PC-9 (cell line): ENCODE measurements at regions not wholly inside any gene's neighbourhood (a gene's known extent, or its start where the extent isn't known, plus 50 kb on each side); places are given as distances from the start of the nearest gene placed in this dataset.

Experiments
- EZH2 ChIP-seq: fragments of 200-600 bp; sonication (generic); IDR thresholded peaks from 2 replicates; pipeline ENCODE4 v1.8.0; 2017; ENCODE audit warnings: antibody characterized with exemption, low read depth
- TF ChIP-seq, protein P1 (sequence below): fragments of 200-600 bp; sonication (generic); conservative IDR thresholded peaks from 2 replicates; pipeline ENCODE4 v1.6.1; 2017; ENCODE audit warnings: mixed run types, antibody characterized with exemption, mild to moderate bottlenecking, moderate library complexity

DNA sequence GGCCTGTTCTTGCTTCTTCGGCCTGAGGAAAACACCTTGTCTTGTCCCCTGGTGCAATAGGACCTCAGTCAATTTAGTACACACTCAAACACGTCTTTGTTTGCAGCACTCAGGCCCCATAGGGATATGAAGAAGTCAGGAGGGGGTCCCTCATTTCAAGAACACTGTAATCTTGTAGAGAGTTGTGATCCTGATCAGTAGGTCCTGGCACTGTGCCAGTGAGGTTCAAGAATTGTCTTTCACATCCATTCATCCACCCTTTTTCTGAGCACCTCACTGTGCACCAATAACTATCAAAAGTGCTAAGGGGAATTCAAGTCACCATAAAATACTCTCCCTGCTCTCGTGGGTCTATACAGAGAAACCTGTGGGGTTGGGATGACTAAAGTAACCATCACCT is 131.4 kb upstream of the LHCGR start:
- TF ChIP-seq, protein P1, sequence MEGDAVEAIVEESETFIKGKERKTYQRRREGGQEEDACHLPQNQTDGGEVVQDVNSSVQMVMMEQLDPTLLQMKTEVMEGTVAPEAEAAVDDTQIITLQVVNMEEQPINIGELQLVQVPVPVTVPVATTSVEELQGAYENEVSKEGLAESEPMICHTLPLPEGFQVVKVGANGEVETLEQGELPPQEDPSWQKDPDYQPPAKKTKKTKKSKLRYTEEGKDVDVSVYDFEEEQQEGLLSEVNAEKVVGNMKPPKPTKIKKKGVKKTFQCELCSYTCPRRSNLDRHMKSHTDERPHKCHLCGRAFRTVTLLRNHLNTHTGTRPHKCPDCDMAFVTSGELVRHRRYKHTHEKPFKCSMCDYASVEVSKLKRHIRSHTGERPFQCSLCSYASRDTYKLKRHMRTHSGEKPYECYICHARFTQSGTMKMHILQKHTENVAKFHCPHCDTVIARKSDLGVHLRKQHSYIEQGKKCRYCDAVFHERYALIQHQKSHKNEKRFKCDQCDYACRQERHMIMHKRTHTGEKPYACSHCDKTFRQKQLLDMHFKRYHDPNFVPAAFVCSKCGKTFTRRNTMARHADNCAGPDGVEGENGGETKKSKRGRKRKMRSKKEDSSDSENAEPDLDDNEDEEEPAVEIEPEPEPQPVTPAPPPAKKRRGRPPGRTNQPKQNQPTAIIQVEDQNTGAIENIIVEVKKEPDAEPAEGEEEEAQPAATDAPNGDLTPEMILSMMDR = no peak
- no peak for TF ChIP-seq EZH2
